ENCODE measurements at regions not wholly inside any gene's neighbourhood (a gene's known extent, or its start where the extent isn't known, plus 50 kb on each side); places are given as distances from the start of the nearest gene placed in this dataset.
"Not testable (repeated sequence)": the region's sequence is repeated elsewhere in the genome, so short reads cannot be mapped to it uniquely, and the experiment has no call there.

DNA sequence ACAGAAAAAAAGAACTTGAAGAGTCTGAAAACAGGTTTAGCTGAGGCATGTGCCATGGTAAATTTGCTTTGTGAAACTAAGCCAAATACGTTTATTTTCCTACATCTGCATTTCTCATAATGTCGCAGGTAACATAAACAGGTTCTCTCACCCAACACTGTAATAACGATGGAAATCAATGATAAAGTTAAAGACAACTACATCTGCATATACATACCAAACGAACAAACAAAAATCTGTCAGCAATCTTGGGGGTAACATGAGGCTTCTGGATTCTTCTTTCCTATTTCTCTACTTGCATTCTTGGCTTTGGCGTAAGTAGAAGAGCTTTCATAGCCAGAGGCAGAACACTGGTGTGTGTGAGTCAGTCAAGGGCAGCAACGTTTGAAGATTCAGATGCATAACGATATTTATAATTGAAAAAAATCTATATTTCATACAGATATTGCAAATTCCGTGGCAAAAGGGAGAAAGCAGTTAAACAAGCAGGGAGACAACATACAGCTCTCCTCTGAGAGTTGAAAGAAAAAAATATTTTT lies 195.1 kb downstream of the EDN1 start:
- CTCF ChIA-PET = no interaction called here
- no peak overlapping the region for H3K4me3 Mint-ChIP-seq
- no peak for DNase-seq
- H3K36me3 Mint-ChIP-seq (ENCODE audit: low read depth) = no peaks in the 10 kb centered on the region
- no peaks in the 10 kb centered on the region for H3K9me3 Mint-ChIP-seq (ENCODE audit: insufficient read depth)
- no peak for ATAC-seq
- H3K27me3 Mint-ChIP-seq (ENCODE audit: low read depth) = peaks cover 2% of the 10 kb centered on the region
- H3K4me1 Mint-ChIP-seq (ENCODE audit: low read depth) = peaks cover 5% of the 10 kb centered on the region
- H3K27ac Mint-ChIP-seq = no peak overlapping the region
- POLR2A ChIA-PET = no interaction called here

DNA sequence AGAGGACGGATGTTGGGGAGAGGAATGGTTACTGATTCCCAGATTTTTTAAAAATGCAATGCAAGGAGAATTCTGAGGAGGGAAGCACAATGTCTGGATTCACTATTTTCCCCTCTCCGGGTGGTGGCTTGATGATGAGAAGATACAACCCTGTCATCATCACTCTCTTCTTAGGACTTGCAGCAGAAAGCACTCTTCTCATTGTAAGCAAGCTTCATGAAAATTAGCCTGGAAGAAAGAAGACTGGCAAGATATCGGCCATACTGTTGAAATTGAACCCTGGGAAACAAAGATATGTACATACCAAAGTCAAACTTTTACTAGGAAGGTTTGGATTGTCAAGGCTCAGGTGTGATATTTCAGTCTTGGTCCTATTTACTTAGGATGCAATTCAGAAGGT lies 195.7 kb downstream of the EDN1 start:
- Mint-ChIP-seq H3K4me1 (ENCODE audit: low read depth) (peaks cover 5% of the 10 kb centered on the region), H3K27ac (no peak overlapping the region), H3K9me3 (ENCODE audit: insufficient read depth) (no peaks in the 10 kb centered on the region), H3K4me3 (no peak overlapping the region), H3K27me3 (ENCODE audit: low read depth) (peaks cover 2% of the 10 kb centered on the region), H3K36me3 (ENCODE audit: low read depth) (no peaks in the 10 kb centered on the region)
- ChIA-PET CTCF (no interaction called here), POLR2A (no interaction called here)
- DNase-seq (no peak), ATAC-seq (no peak)

DNA sequence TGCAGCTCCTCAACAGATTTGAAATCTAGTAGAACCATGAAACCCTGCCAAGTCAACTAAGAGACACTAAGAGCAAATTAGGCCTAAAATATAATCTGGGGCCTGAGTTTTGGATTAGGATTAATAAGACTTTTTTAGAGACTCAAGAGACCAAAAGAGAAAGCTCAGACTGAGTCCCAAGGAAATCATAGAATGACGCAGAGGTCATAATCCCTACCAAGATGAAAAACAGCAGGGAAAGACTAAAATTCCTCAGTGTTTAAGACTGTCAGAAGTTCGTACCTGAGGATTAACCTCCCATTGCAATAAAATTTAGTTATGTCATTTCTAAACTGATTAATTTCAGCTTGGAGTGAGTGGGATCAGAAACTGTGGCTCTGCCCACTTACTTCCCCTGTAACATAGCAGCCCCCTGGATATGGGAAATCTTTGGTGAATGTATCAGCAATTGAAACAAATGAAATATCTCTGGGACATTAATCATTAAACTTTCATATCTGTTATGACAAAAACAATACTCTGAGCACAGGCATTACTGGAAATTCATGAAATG lies 200.3 kb downstream of the EDN1 start:
- ATAC-seq = no peak
- no peaks in the 10 kb centered on the region for H3K4me1 Mint-ChIP-seq (ENCODE audit: low read depth)

DNA sequence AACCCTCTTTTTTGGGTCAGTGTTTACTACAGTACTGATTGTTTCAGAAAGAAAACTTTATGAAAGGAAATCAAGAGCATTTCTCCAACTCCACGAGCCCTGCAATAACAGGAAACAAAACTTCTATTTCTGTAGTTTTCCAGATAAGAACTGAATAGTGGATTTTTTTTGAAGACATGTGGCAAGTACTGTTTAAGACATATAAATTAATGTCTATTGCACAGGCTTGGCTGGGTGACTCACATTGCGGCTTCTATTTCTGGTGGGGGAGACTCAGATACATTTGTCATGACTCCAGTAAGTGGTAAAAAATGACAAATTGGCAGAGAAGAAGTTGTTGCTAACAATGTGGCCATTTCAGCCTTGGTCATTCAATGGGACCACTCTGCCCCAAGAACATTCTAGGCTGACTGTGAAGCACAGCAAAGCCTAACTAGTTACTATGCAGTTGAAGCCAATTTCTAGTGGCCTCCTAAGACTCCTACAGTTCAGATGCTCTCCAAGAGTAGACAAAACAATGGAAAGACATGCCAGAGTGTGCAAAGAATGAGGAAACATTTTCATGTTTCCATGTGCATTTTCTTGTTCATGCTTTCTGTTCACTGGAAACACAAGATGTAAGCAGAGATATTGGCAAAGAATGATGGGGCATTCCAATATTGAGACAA lies 200.9 kb downstream of the EDN1 start:
- Mint-ChIP-seq H3K4me1 (ENCODE audit: low read depth) (no peaks in the 10 kb centered on the region), H3K36me3 (ENCODE audit: low read depth) (no peaks in the 10 kb centered on the region), H3K4me3 (no peak overlapping the region), H3K9me3 (ENCODE audit: insufficient read depth) (no peaks in the 10 kb centered on the region), H3K27me3 (ENCODE audit: low read depth) (no peaks in the 10 kb centered on the region), H3K27ac (no peak overlapping the region)
- ATAC-seq (no peak), DNase-seq (no peak)
- ChIA-PET POLR2A (no interaction called here), CTCF (no interaction called here)

More for the DNA sequence above, 200.3 kb downstream of the EDN1 start:
- Mint-ChIP-seq H3K27ac (no peak overlapping the region), H3K27me3 (ENCODE audit: low read depth) (no peaks in the 10 kb centered on the region), H3K36me3 (ENCODE audit: low read depth) (no peaks in the 10 kb centered on the region), H3K4me3 (no peak overlapping the region), H3K9me3 (ENCODE audit: insufficient read depth) (no peaks in the 10 kb centered on the region)
- CTCF ChIA-PET = no interaction called here
- POLR2A ChIA-PET = no interaction called here
- no peak for DNase-seq

DNA sequence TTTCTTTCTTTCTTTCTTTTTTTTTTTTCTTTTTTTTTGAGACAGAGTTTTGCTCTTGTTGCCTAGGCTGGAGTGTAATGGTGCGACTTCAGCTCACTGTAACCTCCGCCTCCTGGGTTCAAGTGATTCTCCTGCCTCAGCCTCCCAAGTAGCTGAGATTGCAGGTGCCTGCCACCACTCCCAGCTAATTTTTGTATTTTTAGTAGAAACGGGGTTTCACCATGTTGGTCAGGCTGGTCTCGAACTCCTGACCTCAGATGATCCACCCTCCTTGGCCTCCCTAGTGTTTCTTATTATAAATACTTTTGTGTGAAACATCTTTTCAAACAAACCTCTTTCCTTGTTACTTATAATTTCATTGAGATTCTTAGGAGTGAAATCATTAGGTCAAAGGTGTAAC lies 202.8 kb downstream of the EDN1 start:
- POLR2A ChIA-PET; H3K4me3 Mint-ChIP-seq; H3K27ac Mint-ChIP-seq; CTCF ChIA-PET; H3K4me1 Mint-ChIP-seq (ENCODE audit: low read depth); H3K27me3 Mint-ChIP-seq (ENCODE audit: low read depth); H3K9me3 Mint-ChIP-seq (ENCODE audit: insufficient read depth); ATAC-seq; DNase-seq; H3K36me3 Mint-ChIP-seq (ENCODE audit: low read depth): not testable (repeated sequence)

DNA sequence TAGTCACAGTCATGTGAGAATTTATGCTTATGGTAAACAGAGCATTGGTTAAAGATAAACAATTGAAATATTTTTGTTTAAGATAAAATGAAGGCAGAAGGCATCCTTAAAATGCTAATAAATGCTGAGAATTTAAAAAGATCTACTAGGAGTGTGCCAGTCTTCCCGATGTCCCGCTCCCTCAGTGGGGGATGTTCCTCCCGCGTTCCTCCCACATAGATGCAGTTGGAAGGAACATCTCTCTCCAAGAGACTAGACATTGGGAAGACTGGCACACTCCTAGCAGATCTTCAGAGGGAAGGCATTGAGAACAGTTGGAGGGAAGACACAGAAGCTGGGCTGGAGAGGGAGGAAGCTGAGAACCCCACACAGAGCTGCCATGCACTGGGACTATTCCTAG lies 203.3 kb downstream of the EDN1 start:
- Mint-ChIP-seq H3K9me3 (ENCODE audit: insufficient read depth) (no peaks in the 10 kb centered on the region), H3K4me1 (ENCODE audit: low read depth) (no peaks in the 10 kb centered on the region), H3K4me3 (no peak overlapping the region), H3K27me3 (ENCODE audit: low read depth) (peaks cover 6% of the 10 kb centered on the region), H3K36me3 (ENCODE audit: low read depth) (no peaks in the 10 kb centered on the region), H3K27ac (no peak overlapping the region)
- CTCF ChIA-PET = no interaction called here
- DNase-seq = no peak
- ATAC-seq = no peak
- POLR2A ChIA-PET = no interaction called here

DNA sequence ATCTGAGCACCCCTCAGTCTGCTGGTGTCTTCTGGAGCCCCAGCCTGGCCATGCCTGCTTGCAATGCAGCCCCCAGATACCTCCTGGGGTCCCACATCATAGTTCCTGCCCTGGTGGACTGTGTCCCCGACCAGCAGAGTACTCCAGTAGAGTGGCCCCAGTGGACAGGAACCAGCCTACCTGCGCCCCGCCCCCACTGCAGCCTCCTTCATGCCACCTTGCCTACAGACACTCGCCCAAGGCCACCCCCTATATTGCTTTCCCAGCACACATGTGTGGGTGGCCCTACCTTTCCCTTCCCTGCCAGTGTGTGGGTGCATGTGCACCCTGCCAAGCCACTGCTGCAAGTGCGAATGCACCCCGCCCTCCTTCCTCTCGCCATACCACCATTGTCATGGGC lies 204.0 kb downstream of the EDN1 start:
- peaks cover 8% of the 10 kb centered on the region for H3K27me3 Mint-ChIP-seq (ENCODE audit: low read depth)
- ATAC-seq = no peak
- no peaks in the 10 kb centered on the region for H3K4me1 Mint-ChIP-seq (ENCODE audit: low read depth)
- no peaks in the 10 kb centered on the region for H3K36me3 Mint-ChIP-seq (ENCODE audit: low read depth)
- POLR2A ChIA-PET = no interaction called here
- H3K4me3 Mint-ChIP-seq = no peak overlapping the region
- CTCF ChIA-PET = no interaction called here
- no peak overlapping the region for H3K27ac Mint-ChIP-seq
- no peaks in the 10 kb centered on the region for H3K9me3 Mint-ChIP-seq (ENCODE audit: insufficient read depth)
- DNase-seq = no peak

DNA sequence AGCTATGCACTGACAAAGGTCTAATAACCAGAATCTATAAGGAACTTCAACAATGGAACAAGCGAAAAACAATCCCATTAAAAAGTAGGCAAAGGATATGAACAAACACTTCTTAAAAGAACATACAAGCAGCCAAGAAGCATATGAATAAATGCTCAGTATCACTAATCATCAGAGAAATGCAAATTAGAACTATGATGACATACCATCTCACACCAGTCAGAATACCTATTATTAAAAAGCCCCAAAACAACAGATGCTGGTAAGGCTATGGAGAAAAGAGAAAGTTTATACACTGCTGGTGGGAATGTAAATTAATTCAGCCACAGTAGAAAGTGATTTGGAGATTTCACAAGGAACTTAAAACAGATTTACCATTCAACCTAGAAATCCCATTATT lies 211.8 kb downstream of the EDN1 start:
- POLR2A ChIA-PET = no interaction called here
- Mint-ChIP-seq H3K4me3 (no peak overlapping the region), H3K27me3 (ENCODE audit: low read depth) (peaks cover 6% of the 10 kb centered on the region), H3K4me1 (ENCODE audit: low read depth) (no peaks in the 10 kb centered on the region), H3K36me3 (ENCODE audit: low read depth) (no peaks in the 10 kb centered on the region), H3K9me3 (ENCODE audit: insufficient read depth) (no peaks in the 10 kb centered on the region), H3K27ac (no peak overlapping the region)
- DNase-seq (no peak), ATAC-seq (no peak)
- CTCF ChIA-PET = no interaction called here

DNA sequence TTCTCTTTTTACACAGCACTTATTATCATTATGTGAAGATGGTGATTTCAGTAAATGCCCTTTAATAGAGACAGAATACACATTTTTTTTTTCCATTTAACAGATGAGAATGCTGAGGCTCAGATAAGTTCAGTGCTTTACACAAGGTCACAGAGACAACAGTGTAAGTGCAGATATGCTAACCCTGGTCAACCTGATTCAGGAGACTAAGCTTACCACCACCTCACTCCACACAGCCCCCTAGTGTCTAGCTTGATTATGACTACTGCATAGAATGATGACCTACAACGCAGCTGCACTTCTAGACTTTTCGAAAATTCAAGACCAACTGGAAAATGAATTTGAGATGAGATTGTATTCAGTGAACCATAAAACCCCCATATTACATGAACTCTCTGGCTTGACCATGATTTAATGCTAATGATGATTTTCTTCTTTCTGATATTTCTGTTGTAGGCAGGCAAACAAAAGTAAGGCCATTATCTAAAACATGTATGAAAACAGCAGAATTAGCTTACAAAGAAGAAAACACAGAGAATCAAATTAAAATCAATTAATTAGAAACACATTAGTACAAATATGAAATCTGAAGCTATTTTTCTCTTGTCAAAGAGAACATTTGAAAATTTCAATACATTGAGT lies 212.1 kb upstream of the PHACTR1 start:
- H3K4me1 Mint-ChIP-seq (ENCODE audit: low read depth) = no peaks in the 10 kb centered on the region
- ATAC-seq (no peak), DNase-seq (peak; percentile 21)
- H3K27ac Mint-ChIP-seq = no peak overlapping the region
- POLR2A ChIA-PET = no interaction called here
- H3K9me3 Mint-ChIP-seq (ENCODE audit: insufficient read depth) = no peaks in the 10 kb centered on the region
- H3K27me3 Mint-ChIP-seq (ENCODE audit: low read depth) = peaks cover 2% of the 10 kb centered on the region
- no peak overlapping the region for H3K4me3 Mint-ChIP-seq
- H3K36me3 Mint-ChIP-seq (ENCODE audit: low read depth) = no peaks in the 10 kb centered on the region
- CTCF ChIA-PET = no interaction called here

DNA sequence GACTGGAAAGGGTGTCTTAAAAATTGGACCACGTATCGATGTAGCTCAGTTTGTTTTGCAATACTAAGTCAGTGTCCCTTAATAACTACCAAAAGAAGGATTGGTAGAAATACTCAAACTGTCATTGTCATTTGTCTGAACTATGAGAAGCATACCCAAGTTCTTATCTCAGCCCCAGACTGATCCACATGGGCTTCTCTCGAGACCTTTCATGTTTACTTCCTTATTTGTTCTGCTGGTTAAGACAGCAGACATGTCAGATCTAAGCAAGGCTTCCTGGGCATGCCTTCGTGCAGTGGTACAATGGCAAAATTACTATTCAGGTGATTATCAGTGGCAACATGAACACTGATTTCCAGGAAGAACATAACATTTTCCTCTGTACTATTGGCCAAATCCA lies 211.1 kb upstream of the PHACTR1 start:
- Mint-ChIP-seq H3K36me3 (ENCODE audit: low read depth) (no peaks in the 10 kb centered on the region), H3K4me1 (ENCODE audit: low read depth) (no peaks in the 10 kb centered on the region), H3K9me3 (ENCODE audit: insufficient read depth) (no peaks in the 10 kb centered on the region), H3K27ac (no peak overlapping the region), H3K27me3 (ENCODE audit: low read depth) (peaks cover 2% of the 10 kb centered on the region), H3K4me3 (no peak overlapping the region)
- ATAC-seq (no peak), DNase-seq (no peak)
- ChIA-PET POLR2A (no interaction called here), CTCF (no interaction called here)

DNA sequence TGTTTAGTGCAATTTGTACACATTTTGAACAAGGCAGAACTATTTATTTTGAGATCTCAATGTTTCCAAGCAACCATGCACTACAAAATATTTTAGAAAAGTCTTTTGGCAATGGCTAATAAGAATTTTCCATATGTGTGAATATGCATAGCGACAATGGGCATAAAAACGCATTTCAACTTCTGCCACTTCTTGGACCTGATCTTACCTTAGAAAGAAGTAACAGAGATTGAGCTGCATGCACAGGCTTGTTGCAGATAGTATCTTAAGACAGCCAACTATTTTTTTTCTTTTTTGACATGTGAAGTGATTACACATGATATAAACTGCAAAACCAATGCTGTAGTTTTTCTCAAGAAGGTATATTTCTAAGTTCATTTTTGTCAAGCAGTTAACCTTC lies 210.4 kb upstream of the PHACTR1 start:
- DNase-seq (no peak), ATAC-seq (no peak)
- Mint-ChIP-seq H3K36me3 (ENCODE audit: low read depth) (no peaks in the 10 kb centered on the region), H3K27ac (no peak overlapping the region), H3K9me3 (ENCODE audit: insufficient read depth) (no peaks in the 10 kb centered on the region), H3K4me1 (ENCODE audit: low read depth) (no peaks in the 10 kb centered on the region), H3K4me3 (no peak overlapping the region), H3K27me3 (ENCODE audit: low read depth) (peaks cover 2% of the 10 kb centered on the region)
- ChIA-PET CTCF (no interaction called here), POLR2A (no interaction called here)

DNA sequence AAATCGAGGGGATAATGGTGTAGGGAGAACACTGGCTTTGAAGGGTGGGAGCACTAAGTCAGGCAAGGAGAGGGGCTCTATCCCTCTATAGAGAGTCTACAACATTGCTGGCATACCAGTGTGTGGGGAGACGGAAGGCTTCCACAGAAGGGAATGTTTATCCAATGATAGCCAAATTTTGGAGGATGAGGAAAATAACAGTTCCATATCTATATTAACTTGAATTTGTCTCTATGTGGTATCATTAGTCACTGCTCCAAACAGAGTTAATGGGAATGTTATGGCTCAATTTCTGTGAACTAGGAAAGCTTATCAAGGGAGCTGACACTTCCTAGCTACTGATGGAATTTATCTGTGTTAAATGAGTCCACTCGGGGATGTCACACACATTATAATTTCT lies 208.9 kb upstream of the PHACTR1 start:
- CTCF ChIA-PET = no interaction called here
- H3K36me3 Mint-ChIP-seq (ENCODE audit: low read depth) = no peaks in the 10 kb centered on the region

DNA sequence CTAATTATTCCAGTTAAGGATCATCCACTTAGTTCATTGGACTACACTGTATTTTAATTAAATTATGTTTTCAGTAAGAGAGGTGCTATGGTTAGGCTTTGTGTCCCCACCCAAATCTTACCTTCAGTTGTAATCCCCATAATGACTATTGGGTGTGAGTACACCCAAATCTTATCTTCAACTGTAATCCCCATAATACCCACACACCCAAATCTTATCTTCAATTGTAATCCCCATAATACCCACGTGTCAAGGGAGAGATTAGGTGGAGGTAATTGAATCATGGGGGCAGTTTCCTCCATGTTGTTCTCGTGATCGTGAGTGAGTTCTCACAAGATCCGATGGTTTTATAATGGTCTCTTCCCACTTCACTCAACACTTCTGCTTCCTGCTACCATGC lies 208.0 kb upstream of the PHACTR1 start:
- CTCF ChIA-PET = no interaction called here
- H3K27ac Mint-ChIP-seq = no peak overlapping the region
- H3K36me3 Mint-ChIP-seq (ENCODE audit: low read depth) = no peaks in the 10 kb centered on the region
- no peaks in the 10 kb centered on the region for H3K4me1 Mint-ChIP-seq (ENCODE audit: low read depth)
- POLR2A ChIA-PET = no interaction called here
- H3K27me3 Mint-ChIP-seq (ENCODE audit: low read depth) = peaks cover 2% of the 10 kb centered on the region
- no peak for DNase-seq
- H3K9me3 Mint-ChIP-seq (ENCODE audit: insufficient read depth) = no peaks in the 10 kb centered on the region
- no peak for ATAC-seq
- no peak overlapping the region for H3K4me3 Mint-ChIP-seq

More for the DNA sequence above, 208.9 kb upstream of the PHACTR1 start:
- no peaks in the 10 kb centered on the region for H3K9me3 Mint-ChIP-seq (ENCODE audit: insufficient read depth)
- DNase-seq (no peak), ATAC-seq (no peak)
- H3K27ac Mint-ChIP-seq = no peak overlapping the region
- H3K4me3 Mint-ChIP-seq = no peak overlapping the region
- POLR2A ChIA-PET = no interaction called here
- H3K27me3 Mint-ChIP-seq (ENCODE audit: low read depth) = peaks cover 2% of the 10 kb centered on the region
- no peaks in the 10 kb centered on the region for H3K4me1 Mint-ChIP-seq (ENCODE audit: low read depth)
